Type B pancreatic cell (in vitro differentiated cells): ENCODE measurements at regions not wholly inside any gene's neighbourhood (a gene's known extent, or its start where the extent isn't known, plus 50 kb on each side); places are given as distances from the start of the nearest gene placed in this dataset.

Experiments used
- DNase-seq: peaks from one replicate; pipeline ENCODE4 v3.0.0; 2021; ENCODE audit warnings: mixed read lengths; ENCODE audit not compliant: unreplicated experiment; ENCODE audit errors: extremely low spot score
- H3K27ac Mint-ChIP-seq: 2 replicates; pipeline ENCODE4 v1.8.0; 2021; ENCODE audit warnings: mild to moderate bottlenecking, mixed read lengths
- H3K27me3 Mint-ChIP-seq: 2 replicates; pipeline ENCODE4 v1.8.0; 2021; ENCODE audit warnings: mixed read lengths
- H3K36me3 Mint-ChIP-seq: 2 replicates; pipeline ENCODE4 v1.8.0; 2021; ENCODE audit warnings: mixed read lengths
- H3K4me1 Mint-ChIP-seq: one replicate; pipeline ENCODE4 v1.8.0; 2021; ENCODE audit warnings: mixed read lengths; ENCODE audit not compliant: unreplicated experiment
- H3K4me3 Mint-ChIP-seq: 2 replicates; pipeline ENCODE4 v1.8.0; 2021; ENCODE audit warnings: mild to moderate bottlenecking, mixed read lengths
- H3K9me3 Mint-ChIP-seq: 2 replicates; pipeline ENCODE4 v1.8.0; 2021; ENCODE audit warnings: mixed read lengths
- TF ChIP-seq, protein P1 (sequence below): fragments of 200-600 bp; sonication (generic); conservative IDR thresholded peaks from 2 replicates; pipeline ENCODE4 v1.5.0; 2021; ENCODE audit warnings: antibody characterized with exemption, mild to moderate bottlenecking

DNA sequence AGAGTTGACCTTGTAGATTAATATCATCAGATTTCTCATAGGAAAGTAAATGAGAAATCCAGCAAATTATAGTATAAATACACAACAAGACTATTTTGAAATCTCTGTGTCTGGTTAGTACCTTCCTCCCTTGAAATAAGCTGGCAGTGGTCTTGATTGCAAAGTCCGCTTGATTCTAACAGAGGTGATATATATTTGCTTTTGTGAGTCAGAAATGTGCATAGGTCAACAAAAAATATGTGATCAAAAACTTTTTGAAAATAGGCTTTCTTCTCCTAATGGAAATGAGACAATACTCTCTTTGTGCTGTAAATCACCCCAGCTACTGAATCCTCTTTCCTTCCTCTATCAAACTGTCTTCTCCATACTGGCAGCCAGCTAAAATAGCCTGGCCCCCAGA lies 749.2 kb upstream of the CDH10 start:
- DNase-seq: no peak
- H3K36me3 Mint-ChIP-seq: no peaks in the 10 kb centered on the region
- TF ChIP-seq, protein P1, sequence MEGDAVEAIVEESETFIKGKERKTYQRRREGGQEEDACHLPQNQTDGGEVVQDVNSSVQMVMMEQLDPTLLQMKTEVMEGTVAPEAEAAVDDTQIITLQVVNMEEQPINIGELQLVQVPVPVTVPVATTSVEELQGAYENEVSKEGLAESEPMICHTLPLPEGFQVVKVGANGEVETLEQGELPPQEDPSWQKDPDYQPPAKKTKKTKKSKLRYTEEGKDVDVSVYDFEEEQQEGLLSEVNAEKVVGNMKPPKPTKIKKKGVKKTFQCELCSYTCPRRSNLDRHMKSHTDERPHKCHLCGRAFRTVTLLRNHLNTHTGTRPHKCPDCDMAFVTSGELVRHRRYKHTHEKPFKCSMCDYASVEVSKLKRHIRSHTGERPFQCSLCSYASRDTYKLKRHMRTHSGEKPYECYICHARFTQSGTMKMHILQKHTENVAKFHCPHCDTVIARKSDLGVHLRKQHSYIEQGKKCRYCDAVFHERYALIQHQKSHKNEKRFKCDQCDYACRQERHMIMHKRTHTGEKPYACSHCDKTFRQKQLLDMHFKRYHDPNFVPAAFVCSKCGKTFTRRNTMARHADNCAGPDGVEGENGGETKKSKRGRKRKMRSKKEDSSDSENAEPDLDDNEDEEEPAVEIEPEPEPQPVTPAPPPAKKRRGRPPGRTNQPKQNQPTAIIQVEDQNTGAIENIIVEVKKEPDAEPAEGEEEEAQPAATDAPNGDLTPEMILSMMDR: no peak
- H3K4me3 Mint-ChIP-seq: no peak overlapping the region
- H3K27ac Mint-ChIP-seq: no peak overlapping the region
- no peaks in the 10 kb centered on the region for H3K4me1 Mint-ChIP-seq
- no peaks in the 10 kb centered on the region for H3K9me3 Mint-ChIP-seq
- H3K27me3 Mint-ChIP-seq: no peaks in the 10 kb centered on the region

DNA sequence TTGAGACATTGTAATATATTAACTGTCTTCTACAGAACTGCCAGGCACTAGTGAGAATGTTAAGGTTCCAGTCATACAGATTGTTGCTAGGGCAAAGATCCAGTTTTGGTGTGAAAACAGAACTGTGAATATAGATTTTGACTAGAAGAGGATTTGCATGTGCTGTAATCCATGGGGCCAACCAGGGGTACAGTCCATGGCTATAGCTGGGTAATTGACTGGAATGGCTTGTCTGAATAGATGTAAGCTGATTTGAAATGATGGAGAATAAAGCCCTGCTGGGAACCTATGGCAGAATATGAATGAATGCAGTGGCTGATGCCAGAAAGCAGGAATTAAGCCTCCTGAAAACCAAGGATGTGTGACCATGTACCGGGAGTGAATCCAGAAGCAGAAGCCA lies 748.5 kb upstream of the CDH10 start:
- Mint-ChIP-seq H3K27ac (no peak overlapping the region), H3K9me3 (no peaks in the 10 kb centered on the region), H3K27me3 (no peaks in the 10 kb centered on the region), H3K4me3 (no peak overlapping the region), H3K4me1 (no peaks in the 10 kb centered on the region), H3K36me3 (no peaks in the 10 kb centered on the region)
- TF ChIP-seq, protein P1: no peak
- no peak for DNase-seq

- TF ChIP-seq, protein P1: no peak
- no peak overlapping the region for H3K27ac Mint-ChIP-seq
- H3K9me3 Mint-ChIP-seq: peaks cover 9% of the 10 kb centered on the region
- H3K36me3 Mint-ChIP-seq: no peaks in the 10 kb centered on the region
- H3K4me1 Mint-ChIP-seq: no peaks in the 10 kb centered on the region
- H3K4me3 Mint-ChIP-seq: no peak overlapping the region
- H3K27me3 Mint-ChIP-seq: no peaks in the 10 kb centered on the region
- no peak for DNase-seq
Measured at GRCh38 chr5:25387953-25388352, 743.2 kb upstream of the CDH10 start.

GRCh38 chr5:25362799-25363198 lies 718.0 kb upstream of the CDH10 start:
- no peaks in the 10 kb centered on the region for H3K27me3 Mint-ChIP-seq
- H3K4me3 Mint-ChIP-seq: no peak overlapping the region
- H3K9me3 Mint-ChIP-seq: no peaks in the 10 kb centered on the region
- no peak overlapping the region for H3K27ac Mint-ChIP-seq
- no peak for DNase-seq
- no peaks in the 10 kb centered on the region for H3K4me1 Mint-ChIP-seq
- TF ChIP-seq, protein P1: no peak
- H3K36me3 Mint-ChIP-seq: no peaks in the 10 kb centered on the region

DNA sequence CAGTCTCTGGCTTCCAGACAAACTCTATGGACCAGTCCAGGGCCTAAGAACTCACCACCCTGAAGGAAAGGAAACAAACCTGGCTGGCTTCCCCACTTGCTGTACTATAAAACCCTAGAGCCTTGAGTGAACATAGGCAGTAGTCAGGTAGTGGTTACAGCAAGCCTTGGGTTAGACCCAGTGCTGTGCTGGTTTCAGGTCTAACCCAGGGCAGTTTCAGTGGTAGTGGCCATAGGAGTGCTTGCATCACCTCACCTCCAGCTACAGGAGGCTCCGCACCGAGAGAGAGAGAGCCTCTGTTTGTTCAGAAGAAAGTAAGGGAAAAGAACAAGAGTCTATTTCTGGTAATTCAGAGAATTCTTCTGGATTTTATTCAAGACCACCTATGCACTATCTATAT lies 714.1 kb upstream of the CDH10 start:
- H3K36me3 Mint-ChIP-seq: no peaks in the 10 kb centered on the region
- H3K4me3 Mint-ChIP-seq: no peak overlapping the region
- TF ChIP-seq, protein P1: no peak
- H3K27ac Mint-ChIP-seq: no peak overlapping the region
- H3K9me3 Mint-ChIP-seq: no peaks in the 10 kb centered on the region
- H3K4me1 Mint-ChIP-seq: no peaks in the 10 kb centered on the region
- no peaks in the 10 kb centered on the region for H3K27me3 Mint-ChIP-seq
- DNase-seq: no peak

DNA sequence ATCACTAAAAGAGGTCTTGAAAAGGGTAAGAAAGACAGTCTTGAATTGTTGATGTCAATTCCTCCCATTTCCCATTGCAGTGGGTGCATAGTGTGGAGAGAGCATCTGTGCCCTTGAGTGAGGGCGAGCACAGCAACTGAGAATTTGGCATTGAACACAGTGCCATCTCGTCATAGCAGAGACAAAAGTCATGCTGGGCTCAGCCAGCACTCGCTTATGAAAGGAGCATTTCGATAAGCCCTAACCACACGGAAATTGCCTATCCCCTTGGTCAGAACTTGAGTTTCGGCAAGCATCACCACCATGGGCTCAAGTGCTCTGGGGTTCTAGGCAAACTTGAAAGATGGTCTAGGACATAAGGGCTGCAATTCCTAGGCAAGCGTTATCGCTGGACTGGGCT lies 712.8 kb upstream of the CDH10 start:
- Mint-ChIP-seq H3K27me3 (no peaks in the 10 kb centered on the region), H3K36me3 (no peaks in the 10 kb centered on the region), H3K27ac (no peak overlapping the region), H3K4me3 (no peak overlapping the region), H3K9me3 (no peaks in the 10 kb centered on the region), H3K4me1 (no peaks in the 10 kb centered on the region)
- no peak for DNase-seq
- TF ChIP-seq, protein P1: no peak
